ENCODE measurements at regions not wholly inside any gene's neighbourhood (a gene's known extent, or its start where the extent isn't known, plus 50 kb on each side); places are given as distances from the start of the nearest gene placed in this dataset.

- TF ChIP-seq CTCF (IDR thresholded peaks at IDR 0.05) = no peak
- TF ChIP-seq POLR2A (IDR thresholded peaks at IDR 0.05) = no peak
These were observed 195.7 kb upstream of the FANCL start for GRCh38 chr2:58436872-58437271.
